Parathyroid adenoma (tissue), 2 donors: ENCODE measurements at regions not wholly inside any gene's neighbourhood (a gene's known extent, or its start where the extent isn't known, plus 50 kb on each side); places are given as distances from the start of the nearest gene placed in this dataset.

ENCODE experiments used
- H2AFZ ChIP-seq: fragments of 300-600 bp; sonication (generic); one replicate; pipeline ENCODE4 v1.7.0; 2017; ENCODE audit warnings: antibody characterized with exemption, mild to moderate bottlenecking
- H3K27ac ChIP-seq: fragments of 300-600 bp; sonication (generic); one replicate; pipeline ENCODE4 v1.7.0; 2017
- H3K27me3 ChIP-seq: fragments of 300-600 bp; sonication (generic); one replicate; pipeline ENCODE4 v1.7.0; 2017; ENCODE audit warnings: low read length; ENCODE audit not compliant: control insufficient read depth, insufficient read depth
- H3K36me3 ChIP-seq: fragments of 300-600 bp; sonication (generic); one replicate; pipeline ENCODE4 v1.7.0; 2017; ENCODE audit warnings: low read length; ENCODE audit not compliant: control insufficient read depth, insufficient read depth
- H3K4me1 ChIP-seq: fragments of 300-600 bp; sonication (generic); one replicate; pipeline ENCODE4 v1.7.0; 2017; ENCODE audit warnings: control low read depth
- H3K4me2 ChIP-seq: fragments of 300-600 bp; sonication (generic); one replicate; pipeline ENCODE4 v1.7.0; 2017; ENCODE audit warnings: low read length
- H3K4me3 ChIP-seq: fragments of 300-600 bp; sonication (generic); one replicate; pipeline ENCODE4 v1.7.0; 2017; ENCODE audit warnings: low read depth, low read length
- H3K79me2 ChIP-seq: fragments of 300-600 bp; sonication (generic); one replicate; pipeline ENCODE4 v1.7.0; 2017; ENCODE audit warnings: control low read depth
- H3K9ac ChIP-seq: fragments of 300-600 bp; sonication (generic); one replicate; pipeline ENCODE4 v1.7.0; 2017; ENCODE audit warnings: mild to moderate bottlenecking
- H3K9me3 ChIP-seq: fragments of 300-600 bp; sonication (generic); one replicate; pipeline ENCODE4 v1.7.0; 2017; ENCODE audit warnings: low read length; ENCODE audit not compliant: control insufficient read depth
- TF ChIP-seq, protein P1 (sequence below): fragments of 300-600 bp; sonication (generic); IDR thresholded peaks from one replicate; pipeline ENCODE4 v1.7.0; 2017; ENCODE audit warnings: antibody characterized with exemption, mild to moderate bottlenecking
- donor health status: primary hyperparathyroidism.

DNA sequence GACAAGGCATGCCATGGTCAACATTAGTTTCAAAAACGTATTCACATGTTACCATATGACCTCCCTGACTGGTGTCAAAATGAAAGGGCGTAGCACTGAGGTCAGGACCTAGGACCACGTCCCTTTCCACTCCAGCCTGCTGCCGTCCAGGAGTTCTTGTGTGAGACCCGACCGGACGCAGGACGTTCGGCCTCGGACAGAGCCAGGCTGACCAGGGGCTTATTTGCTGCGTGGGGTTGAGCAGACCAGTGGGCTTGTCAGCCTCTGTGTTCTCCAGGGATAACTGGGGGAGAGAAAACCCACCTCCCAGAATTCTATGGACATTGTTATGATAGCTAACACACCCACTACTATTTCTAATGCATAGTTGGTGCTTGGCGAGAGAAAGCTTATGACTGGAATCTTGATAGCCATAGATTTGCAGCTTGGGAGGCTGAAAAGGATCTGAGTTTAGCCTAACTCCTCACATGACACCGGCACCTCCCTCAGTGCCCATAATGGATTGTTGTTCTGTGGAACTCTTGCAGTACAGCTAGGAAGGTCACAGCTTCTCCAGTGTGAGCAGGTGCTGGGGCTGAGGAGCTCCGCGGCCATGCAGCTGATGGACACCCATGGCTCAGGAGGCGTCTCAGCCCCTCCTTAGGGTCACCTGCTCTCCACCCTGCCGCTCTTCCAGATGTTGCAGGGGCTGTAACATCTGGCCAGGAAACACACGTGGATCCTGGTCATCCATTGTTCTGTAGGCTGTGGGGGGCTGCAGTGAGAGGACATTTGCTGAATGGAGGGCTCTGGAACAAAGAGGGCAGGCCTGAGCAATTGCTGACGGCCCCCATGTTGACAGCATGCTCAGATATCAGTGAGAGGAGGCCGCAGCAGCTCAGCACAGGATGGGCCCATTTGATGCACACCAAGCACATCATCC, 368.4 kb downstream of the IRX2 start:
- H2AFZ ChIP-seq, result no peak overlapping the region
- no peak overlapping the region for H3K4me3 ChIP-seq
- TF ChIP-seq, protein P1, sequence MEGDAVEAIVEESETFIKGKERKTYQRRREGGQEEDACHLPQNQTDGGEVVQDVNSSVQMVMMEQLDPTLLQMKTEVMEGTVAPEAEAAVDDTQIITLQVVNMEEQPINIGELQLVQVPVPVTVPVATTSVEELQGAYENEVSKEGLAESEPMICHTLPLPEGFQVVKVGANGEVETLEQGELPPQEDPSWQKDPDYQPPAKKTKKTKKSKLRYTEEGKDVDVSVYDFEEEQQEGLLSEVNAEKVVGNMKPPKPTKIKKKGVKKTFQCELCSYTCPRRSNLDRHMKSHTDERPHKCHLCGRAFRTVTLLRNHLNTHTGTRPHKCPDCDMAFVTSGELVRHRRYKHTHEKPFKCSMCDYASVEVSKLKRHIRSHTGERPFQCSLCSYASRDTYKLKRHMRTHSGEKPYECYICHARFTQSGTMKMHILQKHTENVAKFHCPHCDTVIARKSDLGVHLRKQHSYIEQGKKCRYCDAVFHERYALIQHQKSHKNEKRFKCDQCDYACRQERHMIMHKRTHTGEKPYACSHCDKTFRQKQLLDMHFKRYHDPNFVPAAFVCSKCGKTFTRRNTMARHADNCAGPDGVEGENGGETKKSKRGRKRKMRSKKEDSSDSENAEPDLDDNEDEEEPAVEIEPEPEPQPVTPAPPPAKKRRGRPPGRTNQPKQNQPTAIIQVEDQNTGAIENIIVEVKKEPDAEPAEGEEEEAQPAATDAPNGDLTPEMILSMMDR, result no peak
- H3K79me2 ChIP-seq, result no peaks in the 10 kb centered on the region
- no peak overlapping the region for H3K4me2 ChIP-seq
- no peaks in the 10 kb centered on the region for H3K9me3 ChIP-seq
- no peaks in the 10 kb centered on the region for H3K36me3 ChIP-seq
- H3K9ac ChIP-seq, result no peak overlapping the region
- H3K27me3 ChIP-seq, result no peaks in the 10 kb centered on the region
- no peaks in the 10 kb centered on the region for H3K4me1 ChIP-seq
- H3K27ac ChIP-seq, result no peak overlapping the region

DNA sequence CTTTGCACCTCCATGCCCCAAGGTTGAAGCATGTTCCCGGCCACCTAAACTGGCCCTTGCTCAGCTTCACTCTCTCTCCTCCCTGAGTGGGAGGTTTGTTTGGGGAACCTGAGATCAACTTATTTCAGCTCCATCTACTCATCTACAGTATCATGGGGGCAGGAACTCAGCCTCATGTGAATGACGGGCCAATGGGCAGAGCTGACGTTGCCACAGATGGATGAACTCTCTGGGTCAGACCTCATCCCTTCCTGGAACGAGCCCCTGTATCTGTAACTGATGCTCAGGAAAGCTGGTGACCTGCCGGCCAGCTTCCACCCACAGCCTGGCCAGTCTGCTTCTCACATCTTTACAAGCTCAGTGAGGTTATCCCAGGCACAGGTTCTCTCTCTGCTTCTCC, 369.6 kb downstream of the IRX2 start:
- H3K9ac ChIP-seq, result no peak overlapping the region
- no peaks in the 10 kb centered on the region for H3K27me3 ChIP-seq
- H2AFZ ChIP-seq, result no peak overlapping the region
- H3K36me3 ChIP-seq, result no peaks in the 10 kb centered on the region
- no peak overlapping the region for H3K4me3 ChIP-seq
- TF ChIP-seq, protein P1, result no peak
- H3K4me1 ChIP-seq, result no peaks in the 10 kb centered on the region
- H3K9me3 ChIP-seq, result no peaks in the 10 kb centered on the region
- H3K27ac ChIP-seq, result no peak overlapping the region
- no peak overlapping the region for H3K4me2 ChIP-seq
- H3K79me2 ChIP-seq, result no peaks in the 10 kb centered on the region

DNA sequence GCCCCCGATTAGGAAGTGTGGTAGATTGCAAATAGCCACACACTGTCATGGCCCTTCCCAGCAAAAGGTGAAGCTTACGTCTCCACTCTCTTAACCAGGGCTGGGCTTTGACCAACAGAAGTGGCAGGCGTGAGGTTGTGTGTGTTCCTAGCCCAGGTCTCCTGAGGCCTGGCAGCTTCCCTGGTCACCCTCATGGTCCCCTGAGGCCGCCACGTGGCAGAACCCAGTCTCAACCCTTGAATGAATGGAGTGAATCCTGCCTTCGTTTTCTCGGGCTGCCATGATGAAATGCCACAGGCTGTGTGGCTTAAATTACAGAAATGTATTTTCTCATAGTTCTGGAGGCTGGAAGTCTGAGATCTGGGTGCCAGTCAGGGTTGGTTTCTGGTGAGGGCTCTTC, 370.4 kb downstream of the IRX2 start:
- Histone ChIP-seq H3K27ac (no peak overlapping the region), H3K27me3 (no peaks in the 10 kb centered on the region), H3K9me3 (no peaks in the 10 kb centered on the region), H2AFZ (no peak overlapping the region), H3K36me3 (no peaks in the 10 kb centered on the region), H3K4me1 (no peaks in the 10 kb centered on the region), H3K79me2 (no peaks in the 10 kb centered on the region), H3K4me2 (no peak overlapping the region), H3K9ac (no peak overlapping the region), H3K4me3 (no peak overlapping the region)
- TF ChIP-seq, protein P1, result no peak

DNA sequence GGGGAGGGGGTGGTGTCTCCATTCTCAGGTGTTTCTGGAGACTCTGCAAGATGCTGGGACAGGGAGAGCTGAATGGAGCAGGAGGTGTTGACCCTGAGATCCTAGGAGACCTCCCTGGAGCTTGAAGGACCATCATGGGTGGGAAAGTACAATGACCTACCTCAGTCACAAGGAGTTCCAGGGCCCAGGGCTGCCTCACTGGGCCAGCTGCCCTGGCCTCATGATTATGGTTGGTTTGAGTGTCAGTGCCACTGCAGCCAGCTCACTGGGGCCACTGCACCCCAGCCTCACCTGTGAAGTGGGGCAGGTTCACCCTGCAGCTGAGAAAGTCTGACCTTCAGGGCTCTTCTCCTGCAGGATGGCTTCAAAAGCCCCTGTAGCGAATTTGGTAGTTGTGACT, 372.5 kb downstream of the IRX2 start:
- Histone ChIP-seq H3K4me2 (no peak overlapping the region), H3K4me1 (no peaks in the 10 kb centered on the region), H2AFZ (no peak overlapping the region), H3K36me3 (no peaks in the 10 kb centered on the region), H3K79me2 (no peaks in the 10 kb centered on the region), H3K9me3 (no peaks in the 10 kb centered on the region), H3K27me3 (no peaks in the 10 kb centered on the region), H3K27ac (no peak overlapping the region), H3K9ac (no peak overlapping the region), H3K4me3 (no peak overlapping the region)
- TF ChIP-seq, protein P1, result no peak

DNA sequence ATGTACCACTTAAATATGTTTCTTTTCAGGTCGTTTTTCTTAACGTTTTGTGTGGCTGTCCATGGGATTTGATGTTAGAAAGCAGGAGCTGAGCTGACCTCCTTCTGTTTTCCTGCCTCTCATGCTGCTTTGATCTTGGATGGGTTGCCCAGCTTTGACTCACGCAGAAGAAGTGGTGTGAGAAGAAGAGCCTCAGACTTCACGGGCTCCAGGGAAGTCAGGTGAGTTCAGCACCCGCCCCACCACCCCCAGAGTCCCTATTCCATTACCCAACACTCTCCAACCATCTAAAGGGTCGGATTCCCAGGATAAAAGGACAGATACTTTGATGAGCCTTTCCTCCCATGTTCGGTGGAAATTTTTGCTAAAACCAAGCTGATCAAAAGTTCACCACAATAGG, 373.4 kb downstream of the IRX2 start:
- TF ChIP-seq, protein P1, result no peak
- no peak overlapping the region for H2AFZ ChIP-seq

More for the DNA sequence above, 373.4 kb downstream of the IRX2 start:
- Histone ChIP-seq H3K79me2 (no peaks in the 10 kb centered on the region), H3K4me2 (no peak overlapping the region), H3K4me3 (no peak overlapping the region), H3K36me3 (no peaks in the 10 kb centered on the region), H3K9ac (no peak overlapping the region), H3K27me3 (no peaks in the 10 kb centered on the region), H3K27ac (no peak overlapping the region), H3K4me1 (no peaks in the 10 kb centered on the region), H3K9me3 (no peaks in the 10 kb centered on the region)
